ENCODE measurements at regions not wholly inside any gene's neighbourhood (a gene's known extent, or its start where the extent isn't known, plus 50 kb on each side); places are given as distances from the start of the nearest gene placed in this dataset.

- Histone ChIP-seq H3K4me1 (no peaks in the 10 kb centered on the region), H3K9me3 (no peaks in the 10 kb centered on the region), H3K36me3 (no peaks in the 10 kb centered on the region), H3K27me3 (no peaks in the 10 kb centered on the region), H3K4me3 (no peak overlapping the region), H3K27ac (no peak overlapping the region)
- WGBS (ENCODE audit: insufficient coverage, low coverage, low lambda C conversion rate, missing lambda C conversion rate) = 50% methylated on average over 1 of the region's 1 CpG
- ATAC-seq (no peak), DNase-seq (no peak)
- no peak for TF ChIP-seq CTCF (IDR thresholded peaks at IDR 0.05)
- TF ChIP-seq POLR2A (IDR thresholded peaks at IDR 0.05) = no peak
- intact Hi-C loops (cut with DNase I) = no loop called here
Measured at GRCh38 chr16:27145630-27146029, 57.7 kb upstream of the KDM8 start.

- 83% methylated on average over 2 of the region's 2 CpGs for WGBS (ENCODE audit: insufficient coverage, low coverage, low lambda C conversion rate, missing lambda C conversion rate)
- ATAC-seq = no peak
- no peak for DNase-seq
- Histone ChIP-seq H3K27me3 (no peaks in the 10 kb centered on the region), H3K4me3 (no peak overlapping the region), H3K4me1 (peaks cover 0 to 6% (median 0%) of the 10 kb centered on the region in 4 donors), H3K9me3 (no peaks in the 10 kb centered on the region), H3K36me3 (no peaks in the 10 kb centered on the region), H3K27ac (no peak overlapping the region)
- intact Hi-C loops (cut with DNase I) = no loop called here
- no peak for TF ChIP-seq POLR2A (IDR thresholded peaks at IDR 0.05)
- no peak for TF ChIP-seq CTCF (IDR thresholded peaks at IDR 0.05)
Measured at GRCh38 chr16:27149986-27150385, 53.3 kb upstream of the KDM8 start.

GRCh38 chr16:27152121-27152520, 51.2 kb upstream of the KDM8 start:
- DNase-seq (no peak), ATAC-seq (no peak)
- no peaks in the 10 kb centered on the region for H3K9me3 ChIP-seq
- intact Hi-C loops (cut with DNase I) = no loop called here
- H3K4me1 ChIP-seq = peaks cover 0 to 8% (median 0%) of the 10 kb centered on the region in 4 donors
- H3K36me3 ChIP-seq = no peaks in the 10 kb centered on the region
- no peaks in the 10 kb centered on the region for H3K27me3 ChIP-seq
- no peak overlapping the region for H3K27ac ChIP-seq
- no peak overlapping the region for H3K4me3 ChIP-seq
- no CpG with 5 or more reads among the region's 2 CpGs for whole genome bisulfite sequencing (ENCODE audit: insufficient coverage, low coverage, low lambda C conversion rate, missing lambda C conversion rate)
- TF ChIP-seq POLR2A (IDR thresholded peaks at IDR 0.05) = no peak
- TF ChIP-seq CTCF (IDR thresholded peaks at IDR 0.05) = no peak

GRCh38 chr16:27152801-27153200, 50.5 kb upstream of the KDM8 start:
- DNase-seq (no peak), ATAC-seq (no peak)
- 72% methylated on average over 4 of the region's 4 CpGs for whole genome bisulfite sequencing (ENCODE audit: insufficient coverage, low coverage, low lambda C conversion rate, missing lambda C conversion rate)
- intact Hi-C loops (cut with DNase I) = no loop called here
- Histone ChIP-seq H3K9me3 (no peaks in the 10 kb centered on the region), H3K27ac (no peak overlapping the region), H3K36me3 (no peaks in the 10 kb centered on the region), H3K4me1 (peaks cover 0 to 8% (median 0%) of the 10 kb centered on the region in 4 donors), H3K4me3 (no peak overlapping the region), H3K27me3 (no peaks in the 10 kb centered on the region)
- TF ChIP-seq CTCF (IDR thresholded peaks at IDR 0.05) (no peak), POLR2A (IDR thresholded peaks at IDR 0.05) (no peak)

Data from right lobe of liver (tissue), 6 donors.